Esophagus squamous epithelium (tissue), 4 donors: ENCODE measurements at regions not wholly inside any gene's neighbourhood (a gene's known extent, or its start where the extent isn't known, plus 50 kb on each side); places are given as distances from the start of the nearest gene placed in this dataset.

Experiments
- POLR2A ChIP-seq, 4 donors: fragments of 450-650 bp; IDR thresholded peaks; one replicate each; pipeline ENCODE4 v1.6.1; 2017; ENCODE audit warnings: antibody characterized with exemption in 4 of 4, mild to moderate bottlenecking in 4 of 4, moderate library complexity in 3 of 4
- TF ChIP-seq, protein P1 (sequence below), 6 experiments: fragments of 450-650 bp in 4 of 6; fragments of 200-600 bp in 2 of 6; sonication (generic) in 2 of 6; IDR thresholded peaks; one replicate each; pipeline ENCODE4 v1.5.1; 2016 to 2019; ENCODE audit warnings: antibody characterized with exemption in 6 of 6, mild to moderate bottlenecking in 4 of 6, moderate library complexity in 4 of 6

DNA sequence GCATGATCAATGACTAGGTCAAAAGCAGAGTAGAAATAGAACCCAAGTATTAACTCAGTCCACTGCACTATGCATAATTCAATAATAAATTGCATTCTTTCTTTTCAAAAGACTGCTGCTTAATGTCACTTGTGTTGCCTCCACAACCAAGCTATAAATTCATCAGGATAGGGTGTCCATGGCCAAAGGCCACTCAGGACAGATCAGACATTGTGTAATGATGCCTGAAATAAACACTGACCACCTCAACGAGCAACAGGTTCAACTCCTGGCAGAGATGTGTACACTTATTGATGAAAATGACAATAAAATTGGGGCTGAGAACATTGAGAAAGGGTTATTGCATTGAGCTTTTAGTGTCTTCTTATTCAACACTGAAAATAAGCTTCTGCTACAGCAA lies 194.5 kb upstream of the SPOPL start:
- TF ChIP-seq, protein P1, sequence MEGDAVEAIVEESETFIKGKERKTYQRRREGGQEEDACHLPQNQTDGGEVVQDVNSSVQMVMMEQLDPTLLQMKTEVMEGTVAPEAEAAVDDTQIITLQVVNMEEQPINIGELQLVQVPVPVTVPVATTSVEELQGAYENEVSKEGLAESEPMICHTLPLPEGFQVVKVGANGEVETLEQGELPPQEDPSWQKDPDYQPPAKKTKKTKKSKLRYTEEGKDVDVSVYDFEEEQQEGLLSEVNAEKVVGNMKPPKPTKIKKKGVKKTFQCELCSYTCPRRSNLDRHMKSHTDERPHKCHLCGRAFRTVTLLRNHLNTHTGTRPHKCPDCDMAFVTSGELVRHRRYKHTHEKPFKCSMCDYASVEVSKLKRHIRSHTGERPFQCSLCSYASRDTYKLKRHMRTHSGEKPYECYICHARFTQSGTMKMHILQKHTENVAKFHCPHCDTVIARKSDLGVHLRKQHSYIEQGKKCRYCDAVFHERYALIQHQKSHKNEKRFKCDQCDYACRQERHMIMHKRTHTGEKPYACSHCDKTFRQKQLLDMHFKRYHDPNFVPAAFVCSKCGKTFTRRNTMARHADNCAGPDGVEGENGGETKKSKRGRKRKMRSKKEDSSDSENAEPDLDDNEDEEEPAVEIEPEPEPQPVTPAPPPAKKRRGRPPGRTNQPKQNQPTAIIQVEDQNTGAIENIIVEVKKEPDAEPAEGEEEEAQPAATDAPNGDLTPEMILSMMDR (IDR thresholded peaks at IDR 0.05), result no peak
- TF ChIP-seq POLR2A (IDR thresholded peaks at IDR 0.05), result no peak
